Activated naive CD4-positive, alpha-beta T cell (primary cell): ENCODE measurements at regions not wholly inside any gene's neighbourhood (a gene's known extent, or its start where the extent isn't known, plus 50 kb on each side); places are given as distances from the start of the nearest gene placed in this dataset.

Source experiments
- DNase-seq, 4 experiments: peaks; one replicate each; lab custom pipeline; 2025; lab: John Stamatoyannopoulos, UW

DNA sequence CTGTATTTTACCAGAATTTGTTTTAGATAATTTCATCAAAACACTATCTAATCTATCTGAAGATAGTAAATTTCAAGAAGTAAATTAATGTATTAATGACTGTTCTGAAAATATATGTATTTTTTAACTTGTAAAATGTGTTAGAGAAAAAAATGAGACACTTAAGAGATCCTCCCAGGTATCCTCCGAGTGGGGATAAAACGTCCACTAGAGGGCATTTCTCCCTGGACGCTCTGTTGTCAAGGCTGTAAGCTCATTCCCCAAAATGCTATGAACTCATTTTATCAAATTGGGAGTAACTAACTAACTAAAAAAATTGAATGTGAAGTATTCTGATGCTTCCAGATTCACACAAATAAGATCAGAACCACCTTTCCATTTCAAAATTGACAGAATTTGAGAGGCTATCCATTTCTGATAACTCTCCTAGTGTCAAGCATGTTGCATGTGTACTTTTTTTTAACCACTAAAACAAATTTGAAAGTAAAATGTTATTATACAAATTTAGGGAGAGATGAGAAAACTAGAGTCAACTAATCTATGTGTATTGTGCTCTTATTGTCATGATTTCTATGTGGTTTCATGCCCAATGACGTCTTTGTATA, 337.3 kb upstream of the HS3ST1 start:
- DNase-seq: no peak

DNA sequence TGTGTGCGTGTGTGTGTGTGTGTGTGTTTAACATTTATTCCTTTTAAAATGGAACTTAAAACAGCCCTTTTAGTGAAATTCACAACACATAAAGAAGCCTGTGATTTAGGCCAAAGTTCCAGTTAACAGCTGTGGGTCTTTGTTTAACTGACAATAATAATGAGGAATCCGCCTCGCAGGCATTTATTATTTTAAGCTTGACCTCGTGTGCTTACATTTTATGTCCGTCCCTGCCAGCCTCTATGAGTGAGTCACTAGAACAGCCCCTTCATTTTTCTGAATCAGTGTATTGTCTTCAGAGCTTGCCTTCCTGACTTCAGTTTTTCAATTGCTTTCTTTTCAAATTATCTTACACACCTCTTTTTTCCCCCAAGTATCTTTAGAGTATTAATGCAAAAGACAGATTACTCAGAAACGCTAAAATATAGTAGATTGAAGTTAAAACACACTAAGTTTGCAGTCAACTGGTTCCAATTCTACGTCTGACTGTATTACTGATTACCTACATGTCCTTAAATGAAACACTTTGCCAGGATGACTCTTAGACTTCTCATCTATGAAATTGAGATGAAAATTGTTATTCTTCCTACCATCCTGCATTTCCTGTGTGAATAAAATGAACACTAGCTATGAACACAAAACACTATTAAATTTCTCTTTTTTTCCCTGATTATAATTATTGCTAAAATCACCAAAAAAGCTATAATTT, 319.6 kb upstream of the HS3ST1 start:
- no peak for DNase-seq

- no peak for DNase-seq
Measured at GRCh38 chr4:11746734-11747133, 318.0 kb upstream of the HS3ST1 start.

GRCh38 chr4:11743976-11744375, 315.3 kb upstream of the HS3ST1 start:
- DNase-seq: no peak

GRCh38 chr4:11743236-11743635, 314.5 kb upstream of the HS3ST1 start:
- no peak for DNase-seq

DNA sequence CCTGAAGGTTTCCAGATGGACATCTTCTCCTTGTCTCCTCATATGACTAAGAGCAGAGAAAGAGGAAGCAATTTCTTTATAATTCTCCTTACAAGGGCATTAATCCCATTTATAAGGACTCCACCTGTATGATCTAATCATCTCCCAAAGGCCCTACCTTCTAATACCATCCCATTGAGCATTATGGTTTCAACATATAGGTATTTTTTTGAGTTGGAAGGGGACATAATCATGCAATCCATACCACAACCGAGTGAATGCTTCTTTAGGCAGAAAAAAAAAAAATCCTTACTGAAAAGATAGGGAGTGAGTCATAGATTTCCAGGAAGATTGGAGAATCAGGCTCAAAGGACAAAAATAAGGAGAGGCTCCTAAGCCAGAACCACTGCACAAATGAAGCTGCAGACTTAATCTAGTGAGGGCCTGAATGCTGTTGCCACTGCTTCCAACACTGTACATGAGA, 312.5 kb upstream of the HS3ST1 start:
- no peak for DNase-seq

DNA sequence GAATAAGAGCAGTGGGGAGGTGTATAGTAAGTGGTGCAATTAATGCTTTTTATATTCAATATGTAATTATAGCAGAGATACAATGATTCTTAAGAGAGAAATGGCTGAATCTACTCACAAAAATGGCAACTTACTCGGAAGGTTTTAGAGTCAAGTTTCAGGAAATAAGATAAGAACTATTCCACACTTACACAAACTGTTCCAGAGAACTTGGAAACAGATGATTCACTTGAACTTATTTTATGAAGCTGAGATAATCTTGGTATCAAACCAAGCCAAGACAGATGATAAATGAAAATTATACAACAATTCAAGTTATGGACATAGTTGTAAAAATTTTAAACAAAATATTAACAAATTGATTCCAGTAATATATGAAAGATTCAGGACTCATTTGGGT, 311.3 kb upstream of the HS3ST1 start:
- DNase-seq: no peak

DNA sequence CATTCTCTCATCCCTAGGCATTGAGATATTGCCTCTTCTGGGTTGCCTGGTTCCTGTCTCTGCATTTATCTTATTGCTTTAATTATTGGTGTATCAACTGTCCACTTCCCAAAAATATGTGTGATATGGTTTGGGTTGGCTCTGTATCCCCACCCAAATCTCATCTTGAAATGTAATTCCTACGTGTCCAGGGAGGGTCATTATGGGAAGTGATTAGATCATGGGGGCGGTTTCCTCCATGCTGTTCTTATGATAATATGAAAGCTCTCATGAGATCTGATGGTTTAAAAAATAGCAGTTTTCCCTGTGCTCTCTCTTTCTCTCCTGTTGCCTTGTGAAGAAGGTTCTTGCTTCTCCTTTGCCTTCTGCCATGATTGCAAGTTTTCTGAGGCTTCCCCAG, 308.3 kb upstream of the HS3ST1 start:
- DNase-seq: no peak

GRCh38 chr4:11735651-11736050, 307.0 kb upstream of the HS3ST1 start:
- no peak for DNase-seq

DNA sequence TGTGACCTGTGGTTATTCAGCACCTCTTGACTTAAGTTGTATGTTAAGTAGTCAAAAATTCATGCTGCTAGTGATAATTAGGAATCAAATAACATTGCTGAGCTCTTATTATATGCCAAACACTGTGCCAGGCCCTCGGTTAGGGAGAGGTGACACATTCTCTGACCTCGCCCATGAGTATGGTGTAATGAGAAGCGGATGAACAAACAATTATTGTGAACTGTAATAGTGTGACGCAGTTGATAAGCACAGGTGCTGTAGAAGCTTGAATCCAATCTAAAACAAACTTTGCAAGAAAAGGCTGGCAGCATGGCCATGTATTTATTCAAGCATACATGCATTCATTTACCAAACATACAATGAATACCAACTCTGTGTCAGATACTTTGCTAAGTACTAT, 303.5 kb upstream of the HS3ST1 start:
- no peak for DNase-seq

DNA sequence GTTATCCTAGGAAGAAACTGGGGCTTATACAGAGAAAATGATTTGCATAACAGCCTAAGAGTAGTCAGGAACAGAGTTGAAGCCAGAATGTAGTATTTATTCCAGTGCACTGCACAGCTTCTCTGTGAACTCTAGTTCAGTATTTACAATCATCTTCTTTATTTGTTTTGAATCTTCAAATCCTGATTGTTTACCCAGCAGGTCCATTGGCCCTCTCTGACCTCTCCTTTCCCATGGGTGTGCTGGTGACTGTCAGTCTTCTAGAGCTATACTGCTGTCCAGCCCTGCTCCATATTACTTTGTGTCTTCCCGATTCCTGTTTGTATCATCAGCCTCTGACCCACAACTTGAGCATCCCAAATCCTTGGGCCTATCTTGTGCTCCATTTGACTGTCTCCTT, 301.9 kb upstream of the HS3ST1 start:
- DNase-seq: no peak

- no peak for DNase-seq
Measured at GRCh38 chr4:11729548-11729947, 300.9 kb upstream of the HS3ST1 start.

GRCh38 chr4:11727903-11728564, 299.3 kb upstream of the HS3ST1 start:
- no peak for DNase-seq

DNA sequence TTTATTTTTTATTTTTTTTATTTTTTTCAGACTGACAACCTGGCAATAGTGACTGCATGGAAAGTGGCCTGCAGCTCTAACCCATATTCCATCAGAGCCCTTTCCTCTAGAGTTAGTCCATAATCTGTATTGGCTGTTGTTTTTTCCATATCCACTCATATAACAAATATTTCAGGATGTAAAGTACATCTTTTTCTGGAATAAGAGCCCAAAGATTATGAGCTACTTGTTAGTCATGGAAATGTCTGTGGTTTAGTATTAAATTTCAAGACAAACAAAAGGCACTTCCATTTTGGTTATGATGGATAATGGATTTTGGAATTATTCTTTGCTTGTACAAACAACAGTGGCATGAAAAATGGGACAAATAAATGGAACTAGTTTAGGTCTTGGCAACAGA, 296.0 kb upstream of the HS3ST1 start:
- DNase-seq: no peak

DNA sequence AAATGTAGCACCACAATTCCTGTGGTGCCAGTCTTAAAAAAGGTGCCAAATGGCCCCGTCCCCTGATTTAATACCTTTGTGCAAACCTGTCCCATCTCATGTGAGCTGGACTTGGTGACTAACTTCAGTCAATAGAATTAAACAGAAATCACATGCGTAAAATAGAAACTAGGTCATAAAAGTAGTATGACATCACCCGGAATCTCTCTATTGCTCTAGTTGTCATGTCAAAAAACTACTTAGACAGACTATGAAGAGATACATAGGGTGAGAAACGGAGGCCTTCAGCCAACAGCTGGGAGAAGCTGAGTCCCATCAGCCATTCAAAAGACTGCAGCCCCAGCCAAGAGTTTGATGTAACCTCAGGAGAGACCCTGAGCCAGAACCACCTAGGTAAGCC, 293.5 kb upstream of the HS3ST1 start:
- no peak for DNase-seq

GRCh38 chr4:11720292-11720691, 291.6 kb upstream of the HS3ST1 start:
- DNase-seq: no peak

GRCh38 chr4:11719879-11720278, 291.2 kb upstream of the HS3ST1 start:
- no peak for DNase-seq

- no peak for DNase-seq
Measured at GRCh38 chr4:11715753-11716521, 287.2 kb upstream of the HS3ST1 start.

DNA sequence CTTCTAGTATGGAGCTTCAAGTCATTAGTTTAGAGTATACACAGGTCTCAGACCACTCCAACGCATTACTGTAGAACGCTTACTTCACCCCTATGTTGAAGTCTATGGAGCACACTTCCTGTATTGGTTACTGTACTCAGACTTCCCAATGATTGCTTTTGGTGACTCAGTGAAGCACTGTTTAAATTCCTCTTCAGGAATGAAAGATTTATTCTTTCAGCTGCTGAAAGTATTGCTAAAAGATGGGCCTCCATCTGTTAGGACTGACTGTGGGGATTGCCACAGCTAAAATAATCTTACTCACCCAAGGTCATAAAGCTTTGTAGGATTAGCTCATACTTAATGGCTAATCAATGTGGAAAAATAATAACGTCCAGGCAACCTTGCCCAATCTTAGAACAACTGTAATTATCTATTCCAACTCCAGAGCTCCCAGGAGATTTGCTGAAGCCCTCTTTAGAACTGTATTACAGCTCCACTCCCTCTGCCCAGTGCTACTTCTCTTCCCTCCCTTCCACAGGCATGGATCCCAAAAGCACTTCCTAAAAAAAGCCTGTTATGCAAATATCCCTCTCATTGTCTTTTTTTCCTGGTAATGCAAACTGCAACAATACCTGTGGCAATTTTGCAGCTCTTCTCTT, 281.9 kb upstream of the HS3ST1 start:
- DNase-seq: no peak

DNA sequence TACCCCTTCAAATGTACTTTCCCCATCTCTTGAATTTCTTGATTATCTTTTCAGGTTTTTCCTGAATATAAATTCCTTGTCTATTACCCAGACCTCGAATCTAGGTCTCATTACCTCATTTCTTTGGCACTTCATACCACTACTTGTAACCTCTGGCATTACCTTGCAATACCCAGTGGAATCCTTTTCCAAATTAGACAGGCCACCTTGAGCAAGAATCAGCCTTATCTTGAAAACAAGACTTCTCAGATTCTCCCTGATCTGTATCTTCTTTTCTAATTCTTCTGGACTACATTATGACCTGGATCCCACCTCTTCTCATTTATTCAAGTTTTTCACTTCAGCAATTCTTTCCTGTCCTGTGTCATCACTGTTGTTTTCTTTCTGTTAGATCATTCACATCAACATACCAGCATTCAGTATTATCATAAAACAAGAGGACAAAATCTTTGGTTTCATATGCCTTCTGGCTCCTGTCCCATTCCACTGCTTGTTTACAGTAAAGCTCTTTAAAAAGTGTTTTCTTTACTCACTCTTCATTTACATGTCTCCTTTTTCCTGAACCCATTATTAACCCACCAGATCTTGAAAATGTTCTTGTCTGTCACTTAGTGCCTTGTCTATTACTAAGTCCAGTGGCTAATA, 275.6 kb upstream of the HS3ST1 start:
- no peak for DNase-seq

- DNase-seq: no peak
Measured at GRCh38 chr4:11702886-11703557, 274.3 kb upstream of the HS3ST1 start.
